HG03354 (cell line): ENCODE measurements at regions not wholly inside any gene's neighbourhood (a gene's known extent, or its start where the extent isn't known, plus 50 kb on each side); places are given as distances from the start of the nearest gene placed in this dataset.

Experiments
- ATAC-seq: cut with Tn5 transposase; IDR thresholded peaks from one replicate; pipeline ENCODE4 v1.9.1; 2021; ENCODE audit warnings: mild to moderate bottlenecking; ENCODE audit not compliant: unreplicated experiment, poor library complexity, severe bottlenecking

GRCh38 chr11:86728562-86728961 lies 56.1 kb upstream of the ME3 start:
- no peak for ATAC-seq

DNA sequence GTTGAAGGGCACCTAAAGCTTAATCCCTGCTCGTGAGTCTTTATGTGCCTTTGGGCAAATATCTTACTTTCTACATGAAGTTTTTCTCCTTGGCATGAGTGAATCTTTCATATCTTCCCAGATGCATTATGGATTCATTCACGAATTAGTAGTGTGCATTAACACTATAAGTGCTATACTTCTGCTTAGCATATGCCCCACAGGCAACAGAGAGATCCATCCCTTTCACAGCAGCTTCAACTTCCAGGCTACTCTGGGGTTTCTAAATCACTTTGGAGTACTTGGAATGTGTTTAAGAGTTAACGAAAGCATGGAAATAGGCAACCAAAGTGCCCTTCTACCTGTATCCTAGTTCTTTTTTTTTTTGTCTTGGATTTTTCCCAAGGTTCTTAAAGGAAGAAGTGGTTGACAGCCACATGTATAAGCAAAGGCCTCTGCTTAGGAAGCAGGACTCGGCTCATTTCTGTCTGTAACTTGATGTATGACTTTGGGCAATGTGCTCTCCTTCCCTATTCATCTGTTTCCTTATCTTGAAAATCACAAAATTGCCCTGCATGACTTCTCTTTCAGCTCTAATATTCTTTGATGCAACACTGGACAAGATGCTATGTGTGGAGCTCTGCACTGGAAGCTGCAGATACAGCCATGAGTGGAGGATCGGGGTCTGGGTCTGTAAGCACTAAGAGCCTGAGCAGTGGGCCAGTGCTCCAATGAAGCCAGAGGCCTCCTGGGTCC lies 54.5 kb upstream of the ME3 start:
- ATAC-seq: no peak

DNA sequence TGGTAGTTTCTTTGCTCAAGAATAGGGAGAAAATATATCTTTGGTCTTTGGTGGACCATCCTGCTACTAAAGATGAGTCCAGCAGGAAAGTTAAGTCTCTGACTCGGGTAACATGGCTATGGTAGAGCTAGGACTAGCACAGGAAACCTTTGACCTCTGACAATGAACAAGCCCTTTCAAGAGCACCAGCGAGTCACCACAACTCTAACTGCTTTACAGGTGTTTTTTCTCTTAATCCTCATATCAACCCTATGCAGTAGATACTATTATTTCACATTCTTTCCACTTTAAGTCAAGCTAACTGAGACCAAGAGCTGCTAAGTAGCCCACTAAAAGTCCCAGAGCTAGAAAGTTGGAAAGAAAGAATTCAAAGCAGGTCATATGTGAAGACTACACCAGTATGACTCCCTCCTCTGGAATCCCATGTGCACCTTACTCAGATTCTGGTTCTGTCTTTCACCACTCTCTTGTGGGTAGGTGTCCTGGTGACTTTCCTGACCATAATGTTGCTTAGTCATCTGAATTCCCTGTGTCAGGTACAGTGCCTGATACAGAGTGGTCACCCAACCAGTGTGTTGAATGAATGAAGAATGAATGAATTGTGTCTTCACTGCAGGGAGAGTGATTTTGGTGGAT lies 53.8 kb upstream of the ME3 start:
- ATAC-seq: no peak

- no peak for ATAC-seq
These were observed 51.7 kb upstream of the ME3 start for GRCh38 chr11:86724137-86724536.

GRCh38 chr11:86723281-86723680 lies 50.9 kb upstream of the ME3 start:
- ATAC-seq: no peak

DNA sequence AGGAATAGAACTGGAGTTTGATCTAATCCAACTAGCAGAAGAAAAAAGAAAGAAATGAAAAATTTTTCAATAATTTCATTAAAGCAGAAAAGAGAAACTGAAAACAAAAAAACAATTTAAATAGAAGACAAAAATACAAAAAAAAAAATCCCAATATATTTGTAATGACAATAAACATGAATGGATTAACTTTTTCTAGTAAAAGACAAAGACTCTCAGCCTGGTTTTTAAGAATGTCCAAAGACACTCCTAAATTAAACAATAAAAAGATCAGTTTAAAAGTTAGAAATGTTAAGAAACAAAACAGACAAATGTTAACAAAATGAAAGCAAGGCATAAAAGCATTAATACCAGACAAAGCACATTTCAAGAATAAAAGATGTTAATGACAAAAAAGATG lies 50.3 kb upstream of the ME3 start:
- ATAC-seq: no peak
